Rectal smooth muscle tissue (tissue), 1 donor: ENCODE measurements at regions not wholly inside any gene's neighbourhood (a gene's known extent, or its start where the extent isn't known, plus 50 kb on each side); places are given as distances from the start of the nearest gene placed in this dataset.

ENCODE experiments used
- H3K27ac ChIP-seq: one replicate; pipeline ENCODE4 v1.7.0; 2013; ENCODE audit warnings: low read depth, low read length, inconsistent platforms
- H3K27me3 ChIP-seq: one replicate; pipeline ENCODE4 v1.7.0; 2013; ENCODE audit warnings: low read length; ENCODE audit not compliant: control insufficient read depth, insufficient read depth
- H3K36me3 ChIP-seq: one replicate; pipeline ENCODE4 v1.7.0; 2013; ENCODE audit warnings: low read length; ENCODE audit not compliant: control insufficient read depth, insufficient read depth
- H3K4me1 ChIP-seq: one replicate; pipeline ENCODE4 v1.7.0; 2013; ENCODE audit warnings: low read length; ENCODE audit not compliant: control insufficient read depth, insufficient read depth
- H3K4me3 ChIP-seq: one replicate; pipeline ENCODE4 v1.7.0; 2013; ENCODE audit warnings: low read length
- H3K9ac ChIP-seq: one replicate; pipeline ENCODE4 v1.7.0; 2013; ENCODE audit warnings: low read length

GRCh38 chr4:13102092-13102742, 381.9 kb downstream of the RAB28 start:
- no peak overlapping the region for H3K27ac ChIP-seq
- no peaks in the 10 kb centered on the region for H3K36me3 ChIP-seq
- H3K27me3 ChIP-seq = no peaks in the 10 kb centered on the region
- H3K9ac ChIP-seq = no peak overlapping the region
- no peak overlapping the region for H3K4me3 ChIP-seq
- H3K4me1 ChIP-seq = no peaks in the 10 kb centered on the region

GRCh38 chr4:13097971-13098370, 386.2 kb downstream of the RAB28 start:
- H3K27me3 ChIP-seq = no peaks in the 10 kb centered on the region
- no peak overlapping the region for H3K27ac ChIP-seq
- H3K36me3 ChIP-seq = no peaks in the 10 kb centered on the region
- no peaks in the 10 kb centered on the region for H3K4me1 ChIP-seq
- H3K4me3 ChIP-seq = no peak overlapping the region
- H3K9ac ChIP-seq = no peak overlapping the region

GRCh38 chr4:13095722-13096121, 388.4 kb downstream of the RAB28 start:
- no peaks in the 10 kb centered on the region for H3K4me1 ChIP-seq
- H3K27me3 ChIP-seq = no peaks in the 10 kb centered on the region
- H3K4me3 ChIP-seq = no peak overlapping the region
- no peak overlapping the region for H3K9ac ChIP-seq
- H3K27ac ChIP-seq = no peak overlapping the region
- no peaks in the 10 kb centered on the region for H3K36me3 ChIP-seq

- no peak overlapping the region for H3K4me3 ChIP-seq
- H3K27ac ChIP-seq = no peak overlapping the region
- no peak overlapping the region for H3K9ac ChIP-seq
- no peaks in the 10 kb centered on the region for H3K36me3 ChIP-seq
- H3K27me3 ChIP-seq = no peaks in the 10 kb centered on the region
- peaks cover 13% of the 10 kb centered on the region for H3K4me1 ChIP-seq
These were observed 391.0 kb downstream of the RAB28 start for GRCh38 chr4:13093170-13093569.

GRCh38 chr4:13092702-13093101, 391.4 kb downstream of the RAB28 start:
- no peaks in the 10 kb centered on the region for H3K27me3 ChIP-seq
- H3K27ac ChIP-seq = no peak overlapping the region
- no peaks in the 10 kb centered on the region for H3K36me3 ChIP-seq
- H3K9ac ChIP-seq = no peak overlapping the region
- H3K4me3 ChIP-seq = no peak overlapping the region
- peaks cover 13% of the 10 kb centered on the region for H3K4me1 ChIP-seq

- no peak overlapping the region for H3K4me3 ChIP-seq
- H3K4me1 ChIP-seq = peaks cover 13% of the 10 kb centered on the region
- H3K27me3 ChIP-seq = no peaks in the 10 kb centered on the region
- H3K36me3 ChIP-seq = no peaks in the 10 kb centered on the region
- peak overlapping the region; percentile 13 for H3K27ac ChIP-seq
- H3K9ac ChIP-seq = no peak overlapping the region
These were observed 394.5 kb downstream of the RAB28 start for GRCh38 chr4:13089659-13089998.

- peak overlapping the region; percentile 13 for H3K27ac ChIP-seq
- H3K4me3 ChIP-seq = no peak overlapping the region
- no peak overlapping the region for H3K9ac ChIP-seq
- peaks cover 13% of the 10 kb centered on the region for H3K4me1 ChIP-seq
- no peaks in the 10 kb centered on the region for H3K27me3 ChIP-seq
- H3K36me3 ChIP-seq = no peaks in the 10 kb centered on the region
These were observed 395.1 kb downstream of the RAB28 start for GRCh38 chr4:13088726-13089658.

- H3K4me1 ChIP-seq = peaks cover 13% of the 10 kb centered on the region
- H3K27ac ChIP-seq = no peak overlapping the region
- no peaks in the 10 kb centered on the region for H3K36me3 ChIP-seq
- no peak overlapping the region for H3K4me3 ChIP-seq
- H3K9ac ChIP-seq = no peak overlapping the region
- H3K27me3 ChIP-seq = no peaks in the 10 kb centered on the region
These were observed 397.1 kb downstream of the RAB28 start for GRCh38 chr4:13087041-13087440.

- H3K27me3 ChIP-seq = no peaks in the 10 kb centered on the region
- H3K4me1 ChIP-seq = peaks cover 8% of the 10 kb centered on the region
- no peak overlapping the region for H3K27ac ChIP-seq
- H3K9ac ChIP-seq = no peak overlapping the region
- no peak overlapping the region for H3K4me3 ChIP-seq
- no peaks in the 10 kb centered on the region for H3K36me3 ChIP-seq
These were observed 399.9 kb downstream of the RAB28 start for GRCh38 chr4:13084210-13084609.

- Histone ChIP-seq H3K27me3 (no peaks in the 10 kb centered on the region), H3K9ac (no peak overlapping the region), H3K27ac (no peak overlapping the region), H3K36me3 (no peaks in the 10 kb centered on the region), H3K4me1 (peaks cover 2% of the 10 kb centered on the region), H3K4me3 (no peak overlapping the region)
These were observed 402.3 kb downstream of the RAB28 start for GRCh38 chr4:13081830-13082229.

GRCh38 chr4:13067077-13067476, 417.1 kb downstream of the RAB28 start:
- Histone ChIP-seq H3K4me3 (no peak overlapping the region), H3K4me1 (no peaks in the 10 kb centered on the region), H3K27ac (no peak overlapping the region), H3K9ac (no peak overlapping the region), H3K36me3 (no peaks in the 10 kb centered on the region), H3K27me3 (no peaks in the 10 kb centered on the region)

- Histone ChIP-seq H3K4me3 (no peak overlapping the region), H3K9ac (no peak overlapping the region), H3K4me1 (no peaks in the 10 kb centered on the region), H3K27me3 (no peaks in the 10 kb centered on the region), H3K36me3 (no peaks in the 10 kb centered on the region), H3K27ac (no peak overlapping the region)
These were observed 425.1 kb downstream of the RAB28 start for GRCh38 chr4:13059019-13059418.
